SK-N-SH (cell line): ENCODE measurements at regions not wholly inside any gene's neighbourhood (a gene's known extent, or its start where the extent isn't known, plus 50 kb on each side); places are given as distances from the start of the nearest gene placed in this dataset.

ENCODE experiments used
- CHD2 ChIP-seq: fragments of 150-350 bp; IDR thresholded peaks from 2 replicates; pipeline ENCODE4 v1.6.1; 2018; ENCODE audit warnings: low read length; ENCODE audit not compliant: partially characterized antibody
- EP300 ChIP-seq, 2 experiments: IDR thresholded peaks; 2 replicates each; pipeline versions ENCODE4 v1.4.0 to v1.6.1; 2012; ENCODE audit warnings: borderline replicate concordance in 1 of 2, low read depth in 1 of 2, low read length in 1 of 2
- JUND ChIP-seq: IDR thresholded peaks from 2 replicates; pipeline ENCODE4 v1.4.0; 2012
- POLR2AphosphoS5 ChIP-seq: IDR thresholded peaks from 2 replicates; pipeline ENCODE4 v1.6.1; 2012; ENCODE audit warnings: low read depth, low read length
- RAD21 ChIP-seq: IDR thresholded peaks from 2 replicates; pipeline ENCODE4 v1.6.1; 2012; ENCODE audit warnings: mild to moderate bottlenecking, low read length
- SIN3A ChIP-seq: IDR thresholded peaks from 2 replicates; pipeline ENCODE4 v1.6.1; 2012; ENCODE audit warnings: low read depth, mild to moderate bottlenecking, low read length, moderate library complexity, borderline replicate concordance
- TCF12 ChIP-seq: IDR thresholded peaks from 2 replicates; pipeline ENCODE4 v1.4.0; 2012
- YY1 ChIP-seq: IDR thresholded peaks from 2 replicates; pipeline ENCODE4 v1.4.0; 2012; ENCODE audit warnings: low read depth, mild to moderate bottlenecking
- TF ChIP-seq, protein P1 (sequence below): fragments of 200-600 bp; sonication (generic); IDR thresholded peaks from 2 replicates; pipeline ENCODE4 v1.6.1; 2017; ENCODE audit warnings: antibody characterized with exemption, mild to moderate bottlenecking, moderate library complexity
- TF ChIP-seq, protein P2 (sequence below): IDR thresholded peaks from 2 replicates; pipeline ENCODE4 v1.4.0; 2012; ENCODE audit warnings: low read depth, borderline replicate concordance

DNA sequence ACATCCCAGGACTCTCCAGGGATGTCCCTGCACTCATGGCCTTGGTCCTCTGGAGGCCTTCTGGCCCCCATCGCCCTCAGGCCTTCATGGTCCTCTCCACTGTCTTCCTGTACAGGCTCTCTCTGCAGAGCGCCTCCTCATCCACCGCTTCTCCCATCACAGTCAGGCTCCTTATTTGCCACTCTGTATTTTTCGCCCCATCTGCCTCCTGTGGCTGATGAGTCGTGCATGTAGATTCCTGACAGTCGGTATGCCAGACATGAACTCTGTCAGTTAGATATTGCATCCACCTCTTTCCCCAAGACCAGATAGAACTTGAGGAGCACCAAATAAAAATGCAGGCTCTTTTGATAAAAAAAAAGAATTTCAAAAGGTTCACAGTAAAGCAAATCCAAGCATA lies 362.8 kb downstream of the IRX1 start:
- TF ChIP-seq, protein P1, sequence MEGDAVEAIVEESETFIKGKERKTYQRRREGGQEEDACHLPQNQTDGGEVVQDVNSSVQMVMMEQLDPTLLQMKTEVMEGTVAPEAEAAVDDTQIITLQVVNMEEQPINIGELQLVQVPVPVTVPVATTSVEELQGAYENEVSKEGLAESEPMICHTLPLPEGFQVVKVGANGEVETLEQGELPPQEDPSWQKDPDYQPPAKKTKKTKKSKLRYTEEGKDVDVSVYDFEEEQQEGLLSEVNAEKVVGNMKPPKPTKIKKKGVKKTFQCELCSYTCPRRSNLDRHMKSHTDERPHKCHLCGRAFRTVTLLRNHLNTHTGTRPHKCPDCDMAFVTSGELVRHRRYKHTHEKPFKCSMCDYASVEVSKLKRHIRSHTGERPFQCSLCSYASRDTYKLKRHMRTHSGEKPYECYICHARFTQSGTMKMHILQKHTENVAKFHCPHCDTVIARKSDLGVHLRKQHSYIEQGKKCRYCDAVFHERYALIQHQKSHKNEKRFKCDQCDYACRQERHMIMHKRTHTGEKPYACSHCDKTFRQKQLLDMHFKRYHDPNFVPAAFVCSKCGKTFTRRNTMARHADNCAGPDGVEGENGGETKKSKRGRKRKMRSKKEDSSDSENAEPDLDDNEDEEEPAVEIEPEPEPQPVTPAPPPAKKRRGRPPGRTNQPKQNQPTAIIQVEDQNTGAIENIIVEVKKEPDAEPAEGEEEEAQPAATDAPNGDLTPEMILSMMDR, result no peak
- TF ChIP-seq JUND (no peak), SIN3A (no peak), TCF12 (no peak), POLR2AphosphoS5 (no peak), EP300 (IDR thresholded peaks at IDR 0.05; ENCODE audit: borderline replicate concordance in 1 of 2, low read depth in 1 of 2, low read length in 1 of 2) (no peak), YY1 (no peak), CHD2 (no peak), RAD21 (no peak)
- TF ChIP-seq, protein P2, sequence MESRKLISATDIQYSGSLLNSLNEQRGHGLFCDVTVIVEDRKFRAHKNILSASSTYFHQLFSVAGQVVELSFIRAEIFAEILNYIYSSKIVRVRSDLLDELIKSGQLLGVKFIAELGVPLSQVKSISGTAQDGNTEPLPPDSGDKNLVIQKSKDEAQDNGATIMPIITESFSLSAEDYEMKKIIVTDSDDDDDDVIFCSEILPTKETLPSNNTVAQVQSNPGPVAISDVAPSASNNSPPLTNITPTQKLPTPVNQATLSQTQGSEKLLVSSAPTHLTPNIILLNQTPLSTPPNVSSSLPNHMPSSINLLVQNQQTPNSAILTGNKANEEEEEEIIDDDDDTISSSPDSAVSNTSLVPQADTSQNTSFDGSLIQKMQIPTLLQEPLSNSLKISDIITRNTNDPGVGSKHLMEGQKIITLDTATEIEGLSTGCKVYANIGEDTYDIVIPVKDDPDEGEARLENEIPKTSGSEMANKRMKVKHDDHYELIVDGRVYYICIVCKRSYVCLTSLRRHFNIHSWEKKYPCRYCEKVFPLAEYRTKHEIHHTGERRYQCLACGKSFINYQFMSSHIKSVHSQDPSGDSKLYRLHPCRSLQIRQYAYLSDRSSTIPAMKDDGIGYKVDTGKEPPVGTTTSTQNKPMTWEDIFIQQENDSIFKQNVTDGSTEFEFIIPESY, result no peak
